NCI-H187 treated with DMSO at 0.1 percent for 48 hours (cell line): ENCODE measurements at regions not wholly inside any gene's neighbourhood (a gene's known extent, or its start where the extent isn't known, plus 50 kb on each side); places are given as distances from the start of the nearest gene placed in this dataset.
"Not testable (repeated sequence)": the region's sequence is repeated elsewhere in the genome, so short reads cannot be mapped to it uniquely, and the experiment has no call there.

Experiments
- DNase-seq: peaks from one replicate; lab custom pipeline; 2025; lab: John Stamatoyannopoulos, UW

DNA sequence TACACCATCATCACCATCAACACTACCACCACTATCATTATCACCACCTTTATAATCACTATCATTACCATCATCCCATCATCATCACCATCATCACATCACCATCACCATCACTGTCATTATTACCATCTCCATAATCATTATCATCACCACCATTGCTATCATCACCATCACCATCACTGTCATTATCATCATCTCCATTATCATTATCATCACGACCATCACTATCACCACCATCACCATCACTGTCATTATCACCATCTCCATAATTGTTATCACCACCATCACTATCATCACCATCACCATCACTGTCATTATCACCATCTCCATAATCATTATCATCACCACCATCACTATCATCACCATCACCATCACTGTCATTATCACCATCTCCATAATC is 279.6 kb upstream of the HS6ST1 start:
- not testable (repeated sequence) for DNase-seq

DNA sequence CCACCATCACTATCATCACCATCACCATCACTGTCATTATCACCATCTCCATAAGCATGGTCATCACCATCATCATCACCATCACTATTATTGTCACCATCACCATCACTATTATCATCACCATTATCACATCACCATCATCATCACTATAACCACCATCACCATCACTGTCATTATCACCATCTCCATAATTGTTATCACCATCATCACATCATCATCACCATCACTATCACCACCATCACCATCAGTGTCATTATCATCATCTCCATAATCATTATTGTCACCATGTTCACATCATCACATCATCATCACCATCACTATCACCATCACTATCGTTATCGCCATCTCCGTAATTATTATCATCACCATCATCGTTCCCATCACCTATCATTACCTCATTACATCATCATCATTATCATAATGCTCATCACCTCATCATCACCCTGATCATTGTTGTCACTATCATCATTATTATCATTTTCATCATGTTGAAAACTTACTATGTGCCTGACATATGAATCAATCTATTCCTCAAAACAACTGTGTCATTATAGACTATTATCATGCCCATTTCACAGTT is 280.3 kb upstream of the HS6ST1 start:
- DNase-seq, result no peak

GRCh38 chr2:128599700-128600099 is 281.0 kb upstream of the HS6ST1 start:
- DNase-seq, result no peak

DNA sequence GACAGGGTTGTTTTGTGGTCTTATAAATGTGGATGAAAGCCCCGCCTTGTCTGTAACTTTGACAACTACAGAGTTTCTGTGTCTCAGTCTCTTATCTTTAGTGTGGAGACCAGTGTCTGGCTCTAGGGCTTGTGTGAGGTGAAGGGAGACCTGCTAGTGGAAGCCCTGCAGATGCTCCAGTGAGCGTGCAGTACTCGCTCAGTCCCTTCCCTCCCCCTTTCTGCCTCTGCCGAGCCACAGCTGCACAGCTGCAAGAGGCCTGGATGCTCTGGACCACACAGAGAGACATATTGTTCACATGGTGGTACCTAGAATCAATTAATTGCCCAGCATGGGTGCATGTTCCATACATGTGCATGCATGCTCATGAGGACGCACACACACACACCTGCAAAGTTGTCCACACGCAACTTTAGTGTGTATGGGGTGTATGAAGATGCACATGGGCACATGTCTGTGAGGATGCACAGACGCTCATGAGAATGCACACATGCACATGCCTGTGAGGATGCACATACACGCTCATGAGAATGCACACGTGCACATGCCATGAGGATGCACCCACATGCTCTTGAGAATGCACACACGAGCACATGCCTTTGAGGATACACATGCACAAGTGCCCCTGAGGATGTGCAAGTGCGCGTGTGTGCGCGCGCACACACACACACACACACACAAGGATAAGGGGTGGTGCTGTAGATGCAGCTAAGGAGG is 282.1 kb upstream of the HS6ST1 start:
- DNase-seq, result no peak

DNA sequence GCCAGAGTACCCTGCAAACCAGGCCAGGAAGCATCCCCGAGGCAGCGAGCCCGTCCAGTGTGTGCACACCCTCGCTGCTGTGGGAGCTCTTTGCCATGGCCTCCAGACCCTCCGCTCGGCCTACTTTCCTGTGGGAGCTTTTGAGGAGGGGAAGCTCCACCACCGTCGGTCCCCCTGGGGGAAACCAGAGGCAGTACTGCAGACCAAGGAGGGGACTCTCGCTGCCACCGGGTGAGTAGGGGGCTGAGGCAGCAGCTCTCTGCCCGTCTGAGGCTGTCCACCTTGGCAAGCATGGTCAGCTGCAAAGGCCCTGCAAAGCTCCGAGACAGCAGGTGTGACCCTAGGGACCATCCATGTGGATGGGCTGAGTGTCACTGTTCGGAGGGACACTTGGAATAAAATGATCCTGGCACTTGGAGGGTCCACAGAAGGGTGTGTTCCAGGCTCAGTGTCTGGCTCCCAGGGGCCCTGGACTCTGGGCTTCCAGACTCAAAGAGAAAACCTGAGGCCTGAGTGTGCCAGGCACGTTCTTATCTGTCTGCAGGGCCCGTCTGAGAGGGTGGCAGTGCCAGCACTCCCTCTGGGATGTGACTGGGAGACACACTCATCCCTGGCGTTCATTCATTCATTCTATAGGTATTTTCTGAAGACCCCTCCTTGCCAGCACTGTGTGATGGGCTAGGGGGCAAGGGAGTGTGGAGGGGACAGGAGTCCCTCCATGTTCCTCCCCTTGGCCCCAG is 282.8 kb upstream of the HS6ST1 start:
- no peak for DNase-seq

DNA sequence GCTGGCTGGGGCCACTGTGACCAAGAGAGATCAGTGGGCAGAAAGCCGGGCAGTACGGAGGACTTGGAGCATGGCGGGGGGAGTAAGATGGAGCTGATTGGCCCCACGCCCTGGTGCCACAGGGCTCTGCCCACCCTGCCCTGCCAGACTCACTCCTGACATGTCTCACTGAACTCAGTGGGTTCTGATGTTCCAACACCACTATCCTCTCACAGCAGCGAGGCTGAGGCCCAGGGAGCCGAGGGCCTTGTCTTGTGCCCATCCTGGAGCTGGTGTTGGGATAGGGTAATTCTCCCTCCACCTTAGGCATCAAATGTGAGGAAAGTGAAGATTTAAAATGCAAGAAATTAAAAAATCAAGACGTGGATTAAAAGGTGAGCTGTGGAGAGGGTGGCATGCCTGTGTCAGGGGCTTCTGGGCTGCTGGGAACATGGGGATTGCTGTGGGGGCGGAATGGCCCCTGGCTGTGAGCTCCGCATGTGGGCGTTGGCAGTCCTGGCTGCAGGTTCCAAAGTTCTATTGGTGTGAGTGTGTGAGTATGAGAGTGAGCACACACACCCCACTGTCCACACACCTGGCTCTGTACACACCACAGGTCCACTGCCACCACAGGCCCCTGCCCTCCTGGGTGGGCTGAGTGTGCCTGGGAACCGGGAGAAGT is 283.5 kb upstream of the HS6ST1 start:
- no peak for DNase-seq

- no peak for DNase-seq
Observed at GRCh38 chr2:128602699-128603101, 284.0 kb upstream of the HS6ST1 start.

GRCh38 chr2:128603411-128603924 is 284.8 kb upstream of the HS6ST1 start:
- DNase-seq, result no peak

DNA sequence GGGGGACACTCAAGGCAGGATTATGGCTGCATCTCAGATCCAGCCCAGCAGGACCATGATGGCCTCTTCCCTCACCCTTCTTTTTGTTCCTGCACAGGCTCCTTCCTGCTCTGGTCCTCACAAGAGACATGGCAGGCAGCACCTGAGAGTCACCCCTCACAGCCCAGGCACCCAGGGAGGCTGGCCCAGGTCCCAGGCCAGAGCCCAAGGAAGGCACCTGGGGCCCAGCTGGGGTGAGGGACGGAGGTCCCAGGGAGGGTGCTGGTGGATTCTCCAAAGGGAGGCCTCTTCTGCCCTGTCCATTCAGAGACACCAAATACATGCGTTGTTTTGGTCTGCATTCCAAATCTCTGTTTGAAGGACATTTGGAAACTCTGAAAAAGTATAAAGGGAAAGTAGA is 285.4 kb upstream of the HS6ST1 start:
- DNase-seq, result no peak

DNA sequence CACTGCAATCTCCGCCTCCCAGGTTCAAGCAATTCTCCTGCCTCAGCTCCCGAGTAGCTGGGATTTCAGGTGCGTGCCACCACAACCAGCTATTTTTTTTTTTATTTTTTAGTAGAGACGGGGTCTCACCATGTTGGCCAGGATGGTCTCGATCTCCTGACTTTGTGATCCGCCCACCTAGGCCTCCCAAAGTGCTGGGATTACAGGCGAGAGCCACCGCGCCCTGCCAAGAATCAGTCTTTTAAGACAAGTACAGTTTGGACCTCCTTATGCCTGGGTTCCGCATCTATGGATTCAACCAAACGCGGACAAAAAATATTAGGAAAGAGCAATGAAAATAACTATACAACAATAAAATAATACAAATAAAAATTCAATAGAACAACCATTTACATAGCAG is 285.9 kb upstream of the HS6ST1 start:
- DNase-seq, result not testable (repeated sequence)

GRCh38 chr2:128605421-128605820 is 286.8 kb upstream of the HS6ST1 start:
- DNase-seq, result no peak

- no peak for DNase-seq
Observed at GRCh38 chr2:128605931-128606330, 287.3 kb upstream of the HS6ST1 start.

DNA sequence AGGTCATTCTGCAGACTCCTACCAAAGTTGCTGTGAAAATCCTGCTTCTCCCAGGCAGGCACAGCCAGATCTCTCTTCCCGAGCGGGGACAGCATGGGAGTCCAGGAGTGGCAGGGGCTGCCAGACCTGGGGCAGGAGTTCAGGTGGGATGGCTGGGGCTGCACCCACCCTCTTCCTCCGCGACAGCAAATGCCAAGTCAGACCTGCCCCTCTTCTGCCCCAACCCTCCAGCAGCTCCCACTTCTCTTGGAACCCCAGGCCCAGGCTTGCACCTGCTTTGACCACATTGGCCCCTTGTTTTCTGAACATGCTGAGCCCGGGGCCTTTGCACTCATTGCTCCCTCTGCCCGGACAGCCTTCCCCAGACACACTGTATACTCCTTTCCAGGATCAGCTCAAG is 288.2 kb upstream of the HS6ST1 start:
- no peak for DNase-seq

GRCh38 chr2:128607440-128607839 is 288.8 kb upstream of the HS6ST1 start:
- no peak for DNase-seq

GRCh38 chr2:128607911-128608506 is 289.3 kb upstream of the HS6ST1 start:
- no peak for DNase-seq

DNA sequence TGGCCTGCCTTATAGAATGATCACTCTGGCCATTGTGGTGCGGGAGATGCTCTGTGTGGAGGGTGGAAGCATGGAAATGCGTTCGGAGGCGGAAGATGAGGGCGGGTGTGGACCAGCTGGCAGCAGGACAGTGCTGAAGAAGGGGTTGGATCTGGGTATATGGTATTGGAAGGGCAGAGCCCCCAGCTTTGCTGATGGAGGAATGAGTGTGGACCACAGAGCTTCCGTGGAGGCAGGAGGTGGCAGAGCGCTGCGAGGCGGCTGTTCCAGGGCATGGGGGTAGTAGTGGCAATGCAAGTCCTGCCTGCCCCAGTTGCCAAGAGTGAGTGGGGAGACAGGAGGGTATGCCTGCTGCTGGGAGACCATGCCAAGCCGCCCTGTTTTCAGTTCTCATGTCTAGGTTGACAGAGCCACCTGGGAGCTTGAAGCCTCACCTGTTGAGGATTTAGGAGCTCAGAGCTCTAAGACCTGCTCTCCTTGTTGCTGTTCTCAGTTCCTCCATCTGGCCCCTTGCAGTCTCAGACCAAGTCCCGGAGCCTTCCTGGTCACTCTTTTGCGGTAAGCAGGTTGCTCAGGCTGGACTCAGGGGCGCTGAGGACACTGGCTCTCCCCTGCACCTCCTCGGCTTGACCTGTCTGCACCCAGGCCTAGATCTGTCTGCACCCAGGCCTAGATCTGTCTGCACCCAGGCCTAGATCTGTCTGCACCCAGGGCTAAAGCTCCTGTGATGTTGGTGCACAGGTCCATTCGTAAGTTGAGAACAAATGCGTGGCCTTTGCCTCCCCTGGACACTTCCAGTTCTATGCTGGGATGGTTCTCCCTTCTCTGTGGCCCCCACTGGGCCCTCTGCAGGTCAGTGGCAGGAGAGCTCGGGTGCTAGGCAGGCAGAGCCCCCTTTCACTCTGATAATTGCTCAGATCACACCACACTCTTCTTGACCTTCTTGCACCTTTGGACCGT is 290.5 kb upstream of the HS6ST1 start:
- DNase-seq, result no peak

GRCh38 chr2:128610496-128610895 is 291.8 kb upstream of the HS6ST1 start:
- no peak for DNase-seq

- DNase-seq, result no peak
Observed at GRCh38 chr2:128611421-128612320, 293.0 kb upstream of the HS6ST1 start.

DNA sequence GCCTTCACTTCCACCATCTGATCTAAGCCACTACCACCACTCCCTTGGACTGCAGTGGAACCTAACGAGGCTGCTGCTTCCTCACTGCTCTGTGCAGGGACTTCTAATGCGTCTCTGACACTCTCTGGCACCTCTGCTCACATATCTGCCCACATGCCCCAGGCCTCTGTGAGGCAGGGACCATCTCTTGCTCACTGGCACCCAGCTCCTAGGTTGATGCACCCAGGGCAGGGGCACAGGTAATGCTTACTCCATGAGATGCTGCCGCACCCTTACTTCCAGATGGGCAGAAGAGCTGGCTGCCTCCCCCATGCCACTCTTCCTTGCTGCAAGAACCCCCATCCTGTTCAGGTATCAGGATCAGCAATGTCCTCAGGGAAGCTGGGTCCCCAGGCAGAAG is 294.0 kb upstream of the HS6ST1 start:
- no peak for DNase-seq

GRCh38 chr2:128613351-128613750 is 294.7 kb upstream of the HS6ST1 start:
- DNase-seq, result no peak
